Thoracic aorta (tissue), 2 donors: ENCODE measurements at regions not wholly inside any gene's neighbourhood (a gene's known extent, or its start where the extent isn't known, plus 50 kb on each side); places are given as distances from the start of the nearest gene placed in this dataset.

Experiments used
- ATAC-seq: fragments of 150-250 bp; one replicate; pipeline ENCODE4 v1.8.0; 2017; ENCODE audit warnings: low read depth; ENCODE audit not compliant: insufficient number of reproducible peaks, low FRiP score
- DNase-seq: peaks from one replicate; pipeline ENCODE4 v3.0.0-alpha.2; 2020; ENCODE audit warnings: low spot score
- H3K27ac ChIP-seq, 2 donors: fragments of 200-600 bp; sonication (generic); 1 replicate in 1 of 2; 2 replicates in 1 of 2; pipeline ENCODE4 v1.5.1; 2016; ENCODE audit warnings: mild to moderate bottlenecking in 2 of 2, moderate library complexity in 2 of 2
- H3K27me3 ChIP-seq: fragments of 200-600 bp; sonication (generic); replicated peaks from 2 replicates; pipeline ENCODE4 v1.6.0; 2016; ENCODE audit warnings: mild to moderate bottlenecking; ENCODE audit not compliant: insufficient read depth
- H3K36me3 ChIP-seq: fragments of 200-600 bp; sonication (generic); one replicate; pipeline ENCODE4 v1.5.1; 2016
- H3K4me1 ChIP-seq, 2 donors: fragments of 200-600 bp; sonication (generic); 1 replicate in 1 of 2; 2 replicates in 1 of 2; pipeline versions ENCODE4 v1.5.1 to v1.6.0; 2016; ENCODE audit warnings: low read depth in 2 of 2, mild to moderate bottlenecking in 1 of 2; ENCODE audit not compliant: control insufficient read depth in 1 of 2
- H3K4me3 ChIP-seq: fragments of 200-600 bp; sonication (generic); 2 replicates; pipeline ENCODE4 v1.5.1; 2016; ENCODE audit warnings: mild to moderate bottlenecking
- H3K9me3 ChIP-seq: fragments of 200-600 bp; sonication (generic); 2 replicates; pipeline ENCODE4 v1.5.1; 2016
- CTCF ChIP-seq: fragments of 200-600 bp; sonication (generic); IDR thresholded peaks from one replicate; pipeline ENCODE4 v1.5.1; 2019; ENCODE audit warnings: antibody characterized with exemption

- no peak for TF ChIP-seq CTCF
- no peak for DNase-seq
- ATAC-seq = no peak
- Histone ChIP-seq H3K9me3 (no peaks in the 10 kb centered on the region), H3K27ac (no peak overlapping the region), H3K36me3 (no peaks in the 10 kb centered on the region), H3K4me3 (no peak overlapping the region), H3K4me1 (no peaks in the 10 kb centered on the region), H3K27me3 (no peaks in the 10 kb centered on the region)
Observed at GRCh38 chrX:43481576-43481975, 174.5 kb upstream of the MAOA start.

- Histone ChIP-seq H3K36me3 (no peaks in the 10 kb centered on the region), H3K4me3 (no peak overlapping the region), H3K9me3 (no peaks in the 10 kb centered on the region), H3K27me3 (no peaks in the 10 kb centered on the region), H3K4me1 (no peaks in the 10 kb centered on the region), H3K27ac (no peak overlapping the region)
- TF ChIP-seq CTCF = no peak
- DNase-seq (no peak), ATAC-seq (no peak)
Observed at GRCh38 chrX:43493756-43494155, 162.3 kb upstream of the MAOA start.

GRCh38 chrX:43500246-43500645 lies 155.9 kb upstream of the MAOA start:
- Histone ChIP-seq H3K4me1 (no peaks in the 10 kb centered on the region), H3K27me3 (no peaks in the 10 kb centered on the region), H3K36me3 (no peaks in the 10 kb centered on the region), H3K4me3 (no peak overlapping the region), H3K27ac (no peak overlapping the region), H3K9me3 (no peaks in the 10 kb centered on the region)
- ATAC-seq = no peak
- TF ChIP-seq CTCF = no peak
- no peak for DNase-seq

- no peak for TF ChIP-seq CTCF
- no peaks in the 10 kb centered on the region for H3K9me3 ChIP-seq
- no peaks in the 10 kb centered on the region for H3K36me3 ChIP-seq
- no peak overlapping the region for H3K27ac ChIP-seq
- H3K4me1 ChIP-seq = no peaks in the 10 kb centered on the region
- no peaks in the 10 kb centered on the region for H3K27me3 ChIP-seq
- H3K4me3 ChIP-seq = no peak overlapping the region
- DNase-seq = no peak
- no peak for ATAC-seq
Observed at GRCh38 chrX:43500996-43501694, 155.0 kb upstream of the MAOA start.

GRCh38 chrX:43504394-43504793 lies 151.7 kb upstream of the MAOA start:
- ATAC-seq (no peak), DNase-seq (no peak)
- TF ChIP-seq CTCF = no peak
- Histone ChIP-seq H3K4me3 (no peak overlapping the region), H3K27ac (no peak overlapping the region), H3K9me3 (no peaks in the 10 kb centered on the region), H3K27me3 (no peaks in the 10 kb centered on the region), H3K36me3 (no peaks in the 10 kb centered on the region), H3K4me1 (no peaks in the 10 kb centered on the region)
